ELF-1 (cell line): ENCODE measurements at regions not wholly inside any gene's neighbourhood (a gene's known extent, or its start where the extent isn't known, plus 50 kb on each side); places are given as distances from the start of the nearest gene placed in this dataset.

Experiments
- DNase-seq: peaks from one replicate; pipeline ENCODE4 v3.0.0-alpha.2; 2016; ENCODE audit warnings: low read depth, low spot score

DNA sequence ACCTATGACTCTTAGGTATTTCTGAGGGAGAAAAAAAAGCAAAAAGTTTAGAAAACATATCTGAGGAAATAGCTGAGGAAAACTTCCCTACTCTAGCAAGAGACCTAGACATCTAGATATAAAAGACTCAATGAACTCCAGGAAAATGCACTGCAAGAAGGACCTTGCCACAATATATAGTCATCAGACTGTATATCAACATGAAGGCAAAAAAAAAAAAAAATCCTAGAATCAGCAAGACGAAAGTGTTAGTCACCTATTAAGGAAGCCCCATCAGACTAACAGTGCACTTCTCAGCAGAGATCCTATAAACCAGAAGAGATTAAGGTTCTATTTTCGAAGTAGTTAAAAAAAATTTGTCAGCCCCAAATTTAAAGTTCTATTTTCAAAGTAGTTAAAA lies 166.2 kb downstream of the TMEM38B start:
- DNase-seq: no peak

DNA sequence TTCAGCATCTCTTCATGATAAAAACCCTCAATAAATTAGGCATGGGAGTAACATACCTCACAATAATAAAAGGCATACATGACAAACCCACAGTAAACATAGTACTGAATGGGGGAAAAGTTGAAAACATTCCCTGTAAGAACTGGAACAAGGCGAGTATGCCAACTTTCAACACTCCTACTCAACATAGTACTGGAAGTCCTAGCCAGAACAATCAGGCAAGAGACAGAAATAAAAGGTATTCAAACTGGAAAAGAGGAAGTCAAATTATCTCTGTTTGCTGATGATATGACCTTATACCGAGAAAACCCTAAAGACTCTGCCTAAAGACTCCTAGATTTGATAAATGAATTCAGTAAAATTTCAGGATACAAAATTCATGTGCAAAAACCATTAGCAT lies 167.6 kb downstream of the TMEM38B start:
- no peak for DNase-seq

DNA sequence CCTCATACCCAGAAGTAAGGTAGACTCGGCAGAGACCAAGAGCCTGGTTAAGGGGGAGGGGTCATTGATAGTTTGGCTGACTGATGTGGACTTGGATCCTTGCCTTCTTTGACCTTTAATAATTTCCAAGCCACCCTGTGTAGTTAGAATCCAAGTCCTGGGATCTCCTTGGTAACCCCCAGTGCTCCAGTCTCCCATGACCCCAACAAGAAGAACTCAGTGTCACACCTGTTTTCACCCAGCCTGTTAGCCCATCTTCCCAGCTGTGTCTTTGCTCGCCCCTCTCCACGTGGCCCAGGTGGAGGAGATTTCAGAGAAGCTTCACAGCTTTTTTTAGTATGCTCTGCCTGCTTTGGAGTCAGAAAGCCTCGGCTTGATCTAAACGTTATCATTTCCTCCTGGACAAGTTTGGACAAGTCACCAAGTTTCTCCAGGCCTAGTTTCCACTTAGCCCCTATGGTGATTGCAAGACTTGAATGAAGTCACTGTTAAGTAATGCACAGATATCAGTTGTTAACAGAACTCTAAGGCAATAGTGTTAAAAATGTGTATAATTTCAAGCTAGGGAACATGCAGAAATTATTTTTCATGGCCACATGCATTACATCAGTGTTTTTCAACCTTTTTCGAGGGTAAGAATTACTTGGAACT lies 170.0 kb downstream of the TMEM38B start:
- DNase-seq: no peak

DNA sequence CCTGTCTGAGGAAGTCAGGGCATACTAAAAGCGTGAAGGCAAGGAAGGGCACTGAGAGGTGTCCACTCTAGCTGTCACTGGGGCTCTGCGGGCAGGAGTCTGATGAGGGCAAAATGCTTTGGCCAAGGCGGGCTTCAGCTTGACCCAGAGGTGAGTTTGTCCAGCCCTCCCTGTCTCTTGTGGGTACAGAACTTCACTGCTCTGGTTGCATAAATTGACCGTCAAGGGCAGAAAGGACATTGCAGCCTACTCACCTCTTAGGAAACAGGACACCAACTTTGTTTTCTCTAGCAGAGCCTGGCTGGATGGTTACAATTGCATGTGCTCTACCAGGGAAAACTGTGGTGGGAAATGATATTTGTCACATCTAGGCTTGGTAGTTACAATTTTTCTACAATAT lies 170.9 kb downstream of the TMEM38B start:
- no peak for DNase-seq

DNA sequence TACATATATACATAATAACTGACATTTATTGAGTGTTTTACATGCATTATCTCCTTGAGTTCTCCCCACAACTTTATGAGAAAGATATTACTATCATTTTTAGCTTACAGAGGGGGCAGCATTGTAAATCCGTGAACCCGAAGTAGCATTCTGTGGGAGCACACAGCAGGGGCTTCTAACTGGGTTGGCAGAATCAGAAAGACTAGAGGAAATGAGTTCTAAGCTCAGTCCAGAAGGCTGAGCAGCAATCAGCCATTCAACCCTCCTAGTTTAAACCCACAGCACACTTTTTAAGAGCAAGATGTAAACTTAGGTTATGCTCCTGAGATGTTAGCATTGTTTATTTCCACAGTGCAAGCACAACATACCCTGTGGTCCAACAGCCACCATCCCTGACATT lies 177.2 kb downstream of the TMEM38B start:
- no peak for DNase-seq

DNA sequence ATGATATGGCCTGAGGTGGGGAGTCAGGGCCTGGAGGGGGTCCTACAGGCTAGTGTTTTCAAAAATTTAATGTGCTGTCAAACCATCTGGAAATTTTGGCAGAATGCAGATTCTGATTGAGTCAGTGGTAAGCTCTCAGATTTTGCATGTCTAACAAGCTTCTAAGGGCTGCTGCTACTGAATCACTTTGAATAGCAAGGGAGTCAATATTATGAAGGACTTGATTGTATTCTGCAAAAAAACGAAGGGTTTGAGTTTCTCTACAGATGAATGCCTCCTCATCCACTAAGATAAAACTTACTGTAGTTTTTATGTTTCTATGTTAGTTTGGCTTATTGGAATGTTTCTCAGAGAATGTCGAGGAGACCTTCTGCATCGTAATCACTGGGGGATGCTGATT lies 179.5 kb downstream of the TMEM38B start:
- DNase-seq: no peak

DNA sequence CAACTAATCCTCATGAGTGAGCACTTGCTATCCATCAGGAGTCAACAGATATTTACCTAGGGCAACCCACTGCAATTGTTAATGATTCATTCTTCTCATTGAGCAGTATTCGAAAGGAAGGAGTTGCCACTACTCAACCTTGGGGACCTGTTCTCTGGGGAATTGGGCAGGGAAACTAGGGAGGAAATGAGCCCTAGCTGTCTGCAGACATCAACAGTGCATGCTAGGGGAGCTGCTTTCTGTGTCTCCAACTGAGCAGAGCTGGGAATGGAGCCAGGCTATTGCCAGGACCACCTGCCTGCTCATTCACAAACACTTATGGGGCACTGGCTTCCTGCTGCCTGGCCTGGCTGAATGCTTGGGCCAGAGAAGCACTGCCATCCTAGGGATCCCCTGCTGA lies 183.4 kb downstream of the TMEM38B start:
- no peak for DNase-seq

DNA sequence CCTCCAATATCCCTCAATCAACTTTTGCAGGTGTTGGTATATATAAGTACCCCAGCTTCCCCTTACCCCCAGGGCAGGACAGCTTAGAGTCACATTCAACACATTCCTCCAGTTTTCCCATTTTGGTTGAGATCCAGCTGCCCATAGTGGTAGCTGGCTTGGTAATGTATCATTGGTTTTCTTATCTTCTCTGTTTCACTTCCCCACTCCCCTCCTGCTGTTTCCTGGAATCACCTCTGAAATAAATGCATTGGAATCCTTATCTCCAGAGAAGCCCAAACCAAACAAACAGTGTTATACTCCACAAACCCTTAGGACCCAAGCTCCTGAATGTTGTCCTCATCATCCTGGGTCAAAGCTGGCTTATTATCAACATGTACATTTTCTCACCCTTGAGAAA lies 184.8 kb downstream of the TMEM38B start:
- DNase-seq: no peak

DNA sequence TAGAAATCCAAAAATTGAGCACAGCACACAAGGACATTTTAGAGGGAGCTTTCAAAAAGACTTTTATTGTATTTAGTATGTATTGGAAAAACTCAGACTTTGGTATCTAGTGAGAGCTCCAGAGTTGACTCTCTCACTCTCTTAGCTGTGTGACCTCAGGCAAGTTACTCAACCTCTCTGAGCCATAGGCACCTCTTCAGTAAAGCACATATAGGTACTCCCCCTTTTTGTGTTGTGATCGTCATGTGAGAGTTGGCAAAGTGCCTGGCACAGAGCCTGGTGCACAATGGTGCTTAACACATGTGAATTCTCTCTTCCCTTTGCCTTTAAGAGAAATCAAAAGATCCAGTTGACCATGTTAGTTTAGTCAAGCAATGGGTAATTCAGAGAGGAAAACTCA lies 186.2 kb downstream of the TMEM38B start:
- DNase-seq: no peak

DNA sequence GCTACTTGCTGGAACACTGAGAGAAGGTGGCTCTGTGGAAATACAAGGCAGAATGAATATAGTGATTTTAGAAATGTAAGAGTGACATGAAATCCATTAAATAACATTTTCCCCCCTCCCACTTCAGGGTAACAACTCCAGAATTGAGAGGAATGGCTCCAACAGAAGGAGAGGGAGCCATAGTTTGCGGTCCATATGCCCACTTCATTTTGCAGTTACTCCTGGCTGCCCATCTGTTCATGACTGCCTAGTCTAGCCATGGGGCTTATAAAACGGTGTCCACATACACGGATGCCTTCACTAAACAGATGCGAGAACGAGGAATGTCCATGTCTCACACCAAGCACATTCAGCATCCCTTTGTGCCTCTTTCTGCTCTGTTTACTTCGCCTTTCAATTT lies 186.7 kb downstream of the TMEM38B start:
- DNase-seq: no peak

DNA sequence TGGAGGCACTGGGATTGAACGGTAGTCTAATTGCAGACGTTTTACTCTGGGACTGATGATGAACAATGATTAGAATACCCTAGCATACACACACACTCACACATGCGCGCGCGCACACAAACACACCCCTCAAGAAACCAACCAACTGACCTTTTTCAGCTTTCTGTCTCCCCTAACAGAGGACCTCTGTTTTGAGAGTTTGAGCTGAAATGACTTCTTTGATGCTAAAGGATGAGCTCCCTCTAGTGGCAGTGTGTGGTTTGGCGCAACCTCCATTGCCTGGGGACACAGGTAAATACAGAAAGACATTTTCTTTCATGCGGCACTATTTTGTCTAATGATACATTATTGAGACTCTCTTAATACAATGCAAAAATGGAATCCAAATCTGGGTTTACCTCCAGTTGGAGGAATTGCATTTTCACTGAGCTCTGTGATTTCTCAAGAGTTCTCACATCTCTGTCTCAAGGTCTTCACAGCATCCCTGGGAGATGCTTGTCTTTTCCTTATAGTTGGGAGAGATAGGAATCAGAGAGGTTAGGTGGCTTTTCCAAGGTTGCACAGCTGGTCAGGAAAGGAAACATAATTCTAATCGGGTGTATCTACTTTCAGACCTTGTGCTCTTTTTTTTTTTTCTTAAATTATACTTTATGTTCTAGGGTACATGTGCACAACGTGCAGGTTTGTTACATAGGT lies 187.5 kb downstream of the TMEM38B start:
- peak; percentile 79 for DNase-seq

DNA sequence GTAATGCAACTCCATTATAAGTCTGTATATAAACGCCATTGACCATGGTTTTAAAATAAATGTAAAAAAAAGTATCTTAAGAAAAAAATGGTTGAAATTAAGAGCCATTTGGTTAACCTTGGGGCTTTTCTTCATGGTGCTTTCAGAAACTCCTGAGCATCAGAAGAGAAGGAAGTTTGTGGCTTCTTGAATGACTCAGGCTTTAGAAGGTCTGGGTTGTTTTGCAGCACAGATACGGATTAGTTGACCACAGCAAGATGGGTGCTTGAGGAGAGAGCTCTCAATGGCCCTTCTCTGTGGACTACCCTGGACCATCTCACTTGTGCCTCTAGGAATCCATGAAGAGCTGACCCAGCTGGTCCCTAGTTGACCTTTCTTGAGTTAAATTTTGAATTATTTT lies 189.5 kb downstream of the TMEM38B start:
- no peak for DNase-seq

DNA sequence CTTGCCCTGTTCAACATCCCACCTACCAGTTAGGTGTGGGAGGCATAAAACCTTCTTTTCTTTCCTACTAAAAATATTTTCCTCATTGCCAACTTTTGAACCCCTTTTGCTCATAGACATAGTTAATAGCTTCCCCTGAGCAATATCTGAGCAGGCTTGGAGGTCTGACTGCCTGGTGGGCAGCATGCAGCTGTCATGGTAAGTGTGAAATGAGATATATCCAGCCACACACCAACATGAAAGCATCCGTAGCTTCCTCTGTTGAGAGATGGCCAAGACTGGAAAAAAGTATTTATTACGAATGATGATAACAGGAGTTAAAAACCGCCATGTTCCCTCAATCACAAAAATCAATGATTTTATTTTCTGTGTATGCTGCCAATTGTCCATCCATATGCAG lies 190.1 kb downstream of the TMEM38B start:
- no peak for DNase-seq

DNA sequence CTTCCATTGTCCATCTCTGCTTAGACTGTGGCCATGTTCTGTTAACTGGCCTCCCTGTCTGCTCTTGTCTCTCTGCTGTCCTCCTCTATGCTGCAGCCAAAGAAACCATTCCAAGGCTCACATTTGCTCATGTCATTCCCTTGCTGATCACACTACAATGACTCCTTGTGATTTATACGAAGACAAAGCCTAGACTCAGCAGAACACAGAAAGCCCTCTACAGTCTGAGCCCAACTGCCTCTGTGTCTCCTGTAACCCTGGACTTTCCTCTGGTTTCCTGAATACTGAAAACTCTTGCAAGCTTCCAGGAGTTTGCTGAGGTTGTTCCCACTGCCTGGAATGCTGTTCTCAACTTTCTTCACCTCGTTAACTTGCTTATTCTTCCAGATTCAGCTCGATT lies 191.8 kb downstream of the TMEM38B start:
- DNase-seq: no peak

DNA sequence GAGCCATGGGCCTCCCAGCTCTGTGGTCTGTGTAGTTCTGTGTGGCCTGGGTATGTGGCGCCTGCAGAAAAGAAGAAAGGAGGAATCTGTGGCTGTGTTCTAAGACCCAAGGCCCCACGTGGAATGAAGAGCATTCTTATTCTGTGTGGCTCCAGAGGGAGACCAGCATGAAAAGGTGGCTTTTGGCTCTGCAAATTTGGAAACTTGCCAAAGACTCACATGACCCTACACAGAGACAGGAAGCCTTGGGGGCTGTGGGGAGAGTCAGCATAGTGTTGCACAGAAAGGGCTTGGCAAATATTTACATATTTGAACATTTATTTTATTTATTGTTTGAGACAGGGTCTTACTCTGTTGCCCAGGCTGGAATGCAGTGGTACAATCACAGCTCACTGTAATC lies 193.3 kb downstream of the TMEM38B start:
- no peak for DNase-seq

DNA sequence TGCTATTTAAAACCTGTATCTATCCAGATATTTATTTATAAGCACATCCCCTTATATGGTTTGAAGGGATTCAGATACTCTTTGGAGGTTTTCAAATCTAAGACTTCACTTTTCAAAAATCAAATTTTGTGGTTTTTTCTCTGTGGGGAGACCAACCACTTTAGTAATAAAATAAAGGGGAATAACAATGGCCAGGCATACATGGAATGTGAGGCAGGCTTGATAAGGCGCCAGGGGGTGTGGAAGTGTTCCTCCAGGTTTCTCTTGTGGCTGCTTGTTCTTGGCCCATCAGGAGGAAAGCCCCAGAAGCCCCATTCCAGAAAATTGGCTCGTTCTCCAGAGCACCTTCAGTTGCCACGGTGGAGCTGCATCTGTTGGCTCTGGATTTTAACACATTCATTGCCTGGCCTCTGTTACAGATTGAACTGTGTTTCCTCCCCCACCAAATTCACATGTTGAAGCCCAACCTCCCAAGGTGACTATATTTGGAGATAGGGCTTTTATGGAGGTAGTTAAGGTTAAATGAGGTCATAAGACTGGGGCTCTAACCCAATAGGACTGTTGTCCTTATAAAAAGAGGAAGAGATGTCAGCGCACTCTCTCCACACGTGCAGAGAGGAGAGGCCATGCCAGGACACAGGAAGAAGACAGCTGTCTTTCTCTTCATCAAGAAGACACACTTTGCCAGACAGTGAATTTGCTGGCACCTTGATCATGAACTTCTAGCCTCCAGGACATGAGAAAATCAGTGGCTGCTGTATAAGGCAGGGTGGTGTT lies 195.9 kb downstream of the TMEM38B start:
- peak; percentile 45 for DNase-seq

DNA sequence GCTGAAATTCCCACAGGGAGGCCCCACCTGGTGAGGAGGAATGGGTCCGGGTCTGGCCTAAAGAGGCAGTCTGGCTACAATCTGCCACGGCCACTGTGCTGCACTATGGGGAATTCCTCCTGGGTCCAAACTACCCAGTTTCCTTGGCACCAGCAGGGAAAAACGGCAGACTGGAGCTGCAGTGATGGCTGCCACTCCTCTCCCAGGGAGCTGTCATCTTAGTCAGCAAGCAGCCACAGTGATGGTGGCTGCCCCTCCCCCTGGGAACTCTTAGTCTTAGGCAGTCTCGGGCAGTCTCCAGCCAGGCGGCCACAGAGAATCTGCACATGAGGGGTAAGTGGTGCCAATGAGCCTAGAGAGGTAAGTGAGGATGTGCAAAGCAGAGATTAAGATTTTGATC lies 205.8 kb downstream of the TMEM38B start:
- no peak for DNase-seq

DNA sequence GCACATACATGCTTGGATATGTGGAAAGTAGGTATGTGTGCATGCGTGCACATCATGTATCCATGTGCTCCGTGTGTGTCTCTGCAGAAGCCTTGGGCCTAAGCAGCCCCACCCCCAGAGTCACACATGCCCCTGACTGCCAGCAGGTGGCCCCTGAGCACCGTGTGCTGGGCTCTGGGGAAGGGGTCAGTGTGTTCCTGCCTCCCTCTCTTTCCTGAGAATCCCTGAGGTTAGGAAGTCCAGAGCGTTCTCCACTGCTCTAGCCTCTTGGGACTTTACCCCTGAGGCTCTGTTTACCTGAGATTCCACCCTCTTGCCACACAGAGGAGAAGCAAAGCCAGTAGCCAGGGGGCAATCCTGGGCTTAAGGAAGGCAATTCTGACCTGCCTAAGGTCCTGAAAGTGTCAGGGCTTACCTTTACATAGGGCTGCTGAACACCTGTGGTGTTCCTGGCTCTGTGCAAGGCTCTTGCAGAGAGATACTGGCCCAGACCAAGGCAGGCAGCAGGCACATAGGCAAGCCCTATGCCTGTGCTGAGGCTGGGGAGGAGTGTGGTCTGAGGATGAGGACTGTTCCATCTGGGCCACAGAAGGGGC lies 207.3 kb downstream of the TMEM38B start:
- DNase-seq: peak; percentile 97

DNA sequence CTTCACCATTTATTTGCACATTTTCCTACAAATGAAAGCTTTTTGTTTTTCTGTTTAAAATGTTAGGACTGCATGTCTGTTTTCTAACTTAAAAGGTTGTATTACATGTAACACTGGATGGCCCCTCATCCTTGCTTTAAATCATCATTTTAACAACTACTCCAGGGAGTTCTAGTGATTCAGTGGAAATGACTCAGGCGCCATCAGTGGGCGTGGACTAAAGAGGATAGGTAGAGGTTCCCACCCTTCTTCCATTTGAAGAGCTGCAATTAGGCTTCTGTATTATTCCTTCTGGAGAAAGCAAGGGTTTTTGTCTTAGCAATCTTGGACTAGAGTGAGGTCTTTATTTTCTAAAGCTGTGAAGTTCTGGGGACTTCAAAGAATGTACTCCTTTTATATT lies 213.7 kb downstream of the TMEM38B start:
- no peak for DNase-seq

DNA sequence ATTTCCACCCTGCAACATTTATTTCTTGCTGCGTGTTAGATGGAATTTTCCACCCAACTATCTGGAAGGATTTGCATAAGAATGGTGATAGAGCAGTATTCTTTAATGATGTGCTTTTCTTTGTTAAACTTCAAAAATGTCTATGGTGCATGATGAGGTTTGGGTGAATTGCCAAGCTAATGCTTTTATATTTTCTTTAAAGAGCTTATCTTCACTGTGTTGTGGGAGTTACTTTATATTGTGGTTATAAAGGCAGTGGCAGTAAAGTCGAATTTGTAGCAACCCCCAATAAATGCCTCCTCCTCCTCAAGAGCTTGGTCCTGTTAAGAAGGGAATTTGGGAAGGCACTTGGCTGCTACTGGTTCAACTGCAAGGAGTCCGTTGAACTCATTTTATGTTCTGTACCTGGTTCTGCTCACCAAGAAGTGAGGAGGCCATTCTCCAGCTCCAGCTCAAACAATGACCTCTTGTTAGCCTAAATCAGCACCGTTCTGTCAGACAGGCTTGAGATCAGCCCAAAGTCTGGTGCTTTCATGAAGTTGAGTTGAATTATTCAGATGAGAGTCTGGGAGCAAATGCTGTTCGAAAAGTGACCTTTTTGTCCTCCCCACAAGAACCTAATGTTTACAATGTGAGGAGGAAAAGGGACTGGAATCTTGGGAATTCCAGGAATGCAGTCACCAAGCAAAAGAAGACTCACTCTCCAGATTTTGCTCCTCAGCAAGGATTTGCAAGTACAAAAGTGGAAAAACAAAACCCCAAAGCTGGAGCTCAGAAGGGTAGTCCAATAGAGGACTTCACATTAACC lies 217.0 kb downstream of the TMEM38B start:
- peak; percentile 88 for DNase-seq

DNA sequence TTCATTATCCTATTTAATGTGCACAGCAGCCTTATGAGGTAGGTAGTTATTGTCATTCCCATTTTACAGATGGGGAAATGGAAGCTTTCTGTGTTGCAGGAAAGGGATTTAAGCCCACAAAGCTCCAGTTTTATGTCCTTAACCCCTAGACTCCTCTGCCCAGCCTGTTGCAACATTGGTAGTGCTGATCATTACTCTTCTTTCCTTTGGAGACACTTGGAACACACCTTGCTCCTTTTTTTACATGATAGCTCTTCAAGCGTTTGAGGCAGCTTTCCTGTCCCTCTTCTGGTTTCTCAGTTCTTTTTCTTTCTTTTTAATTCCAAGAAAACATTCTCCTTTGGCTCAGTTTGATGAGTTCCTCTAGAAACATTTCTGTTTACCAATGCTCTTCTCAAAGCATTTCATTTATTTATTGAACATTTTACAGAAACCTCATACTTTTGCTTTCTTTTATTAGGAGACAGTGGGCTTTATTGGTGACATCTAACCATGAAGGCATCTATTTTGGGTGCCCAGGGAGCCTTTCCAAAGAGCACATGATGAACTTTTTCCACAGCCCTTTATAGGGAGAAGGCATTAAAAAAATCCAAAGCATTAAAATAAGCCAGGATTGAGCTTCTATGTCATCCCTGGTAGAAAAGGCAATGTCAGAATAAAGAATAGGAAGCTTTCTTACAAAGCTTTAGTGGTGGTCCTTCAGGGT lies 218.0 kb downstream of the TMEM38B start:
- DNase-seq: no peak
